HG03097 (cell line): ENCODE measurements at regions not wholly inside any gene's neighbourhood (a gene's known extent, or its start where the extent isn't known, plus 50 kb on each side); places are given as distances from the start of the nearest gene placed in this dataset.

ENCODE experiments used
- ATAC-seq: cut with Tn5 transposase; IDR thresholded peaks from one replicate; pipeline ENCODE4 v1.9.1; 2021; ENCODE audit not compliant: unreplicated experiment, low FRiP score

DNA sequence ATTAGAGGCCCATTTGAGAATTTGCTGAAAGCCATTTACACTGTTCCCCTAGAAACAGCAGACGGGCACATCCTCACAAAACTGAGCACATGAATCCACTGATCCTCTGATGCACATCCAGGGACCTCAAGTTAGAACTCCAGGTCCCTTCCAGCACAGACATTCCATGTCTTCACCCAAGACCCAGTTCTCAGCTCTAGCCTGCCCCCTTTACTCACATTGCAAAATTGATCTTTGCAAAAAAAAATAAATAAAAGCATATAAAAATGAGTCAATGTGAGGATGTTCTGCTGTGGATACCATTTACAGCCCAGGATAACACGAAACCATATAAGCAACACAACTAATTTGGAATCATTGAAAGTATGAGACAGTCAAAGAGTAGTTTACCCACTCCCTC lies 458.2 kb upstream of the JARID2 start:
- no peak for ATAC-seq

DNA sequence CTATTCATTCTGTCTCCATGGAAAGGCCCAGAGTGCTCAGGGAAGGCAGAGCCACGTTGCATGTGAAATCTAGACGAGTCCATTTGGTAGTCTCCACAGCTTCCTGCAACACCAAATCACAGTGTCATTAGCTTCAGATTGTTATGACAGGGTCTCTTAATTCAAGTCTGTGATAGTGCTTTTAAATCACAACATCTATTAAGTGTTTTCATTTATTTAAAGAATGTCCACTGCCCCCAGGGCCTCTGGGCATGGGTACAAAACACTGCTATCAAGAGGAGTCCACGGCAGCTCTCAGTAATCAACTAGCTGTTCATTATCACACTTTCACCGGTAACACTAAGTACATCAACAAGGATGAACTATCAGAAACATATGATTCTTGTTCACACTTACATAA lies 455.9 kb upstream of the JARID2 start:
- ATAC-seq = no peak

DNA sequence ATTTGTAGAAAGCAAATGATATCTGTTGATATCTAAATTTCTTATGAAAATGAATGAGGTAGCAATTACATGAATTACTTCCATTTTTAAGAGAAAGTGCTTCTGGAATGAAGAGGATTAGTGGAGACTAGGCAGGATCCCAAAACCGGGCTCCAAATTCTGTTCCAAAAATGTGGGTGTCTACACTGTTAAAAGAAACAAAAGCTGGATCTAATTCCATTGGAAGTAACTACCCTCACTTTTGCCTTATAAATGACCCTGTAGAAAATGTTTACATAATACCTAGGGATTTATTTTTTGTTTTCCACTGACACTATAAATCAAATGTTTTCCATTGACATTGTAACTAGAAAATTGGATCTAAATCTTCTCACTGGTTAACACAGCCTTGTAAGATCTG lies 454.9 kb upstream of the JARID2 start:
- no peak for ATAC-seq

DNA sequence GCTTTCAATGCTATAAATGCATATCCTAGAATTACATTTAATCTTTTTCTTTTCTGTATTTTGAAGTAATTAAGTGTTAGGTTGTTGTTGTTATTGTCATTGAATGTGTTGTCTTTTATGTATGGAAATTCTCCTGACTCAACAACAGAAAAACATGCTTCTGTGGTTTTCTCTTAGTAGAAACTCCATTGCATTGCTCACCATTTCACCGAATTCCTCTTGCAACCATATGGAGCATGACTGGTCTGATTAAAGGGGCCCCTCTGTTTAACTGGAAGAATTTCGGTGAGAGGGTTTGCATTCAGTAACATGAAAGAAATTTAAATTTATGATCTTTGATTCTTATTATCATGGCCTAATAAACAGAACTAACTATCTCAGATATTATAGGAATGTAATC lies 454.3 kb upstream of the JARID2 start:
- no peak for ATAC-seq

DNA sequence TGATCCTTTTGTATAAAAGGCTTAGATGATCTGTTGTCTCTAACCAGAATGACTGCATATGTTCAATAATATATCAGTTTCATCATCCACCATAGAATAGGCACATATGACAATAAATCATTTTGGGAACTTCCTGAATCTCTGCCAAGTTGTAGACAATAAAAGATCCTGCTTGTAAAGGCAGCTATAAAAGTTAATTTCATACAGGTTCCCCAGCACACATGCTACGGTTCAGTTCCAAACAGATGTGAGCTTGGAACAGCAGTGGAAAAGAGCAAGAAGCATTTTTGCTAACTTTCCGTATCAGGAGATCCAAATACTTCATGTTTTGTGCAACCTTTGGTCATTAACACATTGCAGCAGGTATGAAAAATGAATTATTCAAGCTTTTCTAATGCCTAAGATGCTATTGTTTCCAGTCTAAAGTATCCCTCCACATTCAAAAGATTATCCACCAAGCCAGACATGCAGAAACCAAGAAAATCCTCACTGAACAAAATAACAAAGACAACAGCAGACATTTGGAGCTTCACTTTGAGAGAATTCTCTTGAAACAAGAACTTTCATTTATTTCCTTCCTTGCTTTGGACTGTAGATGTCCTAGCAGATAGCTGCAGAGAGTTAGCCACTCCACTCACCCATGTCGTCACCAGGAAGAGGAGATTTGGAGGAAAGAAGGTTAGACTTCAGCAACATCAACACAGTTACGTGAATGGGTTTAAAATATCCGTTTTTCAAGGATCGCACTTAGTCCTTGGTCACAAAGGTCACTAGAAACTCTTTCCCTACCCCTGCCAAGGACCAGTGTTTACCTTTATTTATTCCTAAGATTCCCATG lies 453.5 kb upstream of the JARID2 start:
- no peak for ATAC-seq

DNA sequence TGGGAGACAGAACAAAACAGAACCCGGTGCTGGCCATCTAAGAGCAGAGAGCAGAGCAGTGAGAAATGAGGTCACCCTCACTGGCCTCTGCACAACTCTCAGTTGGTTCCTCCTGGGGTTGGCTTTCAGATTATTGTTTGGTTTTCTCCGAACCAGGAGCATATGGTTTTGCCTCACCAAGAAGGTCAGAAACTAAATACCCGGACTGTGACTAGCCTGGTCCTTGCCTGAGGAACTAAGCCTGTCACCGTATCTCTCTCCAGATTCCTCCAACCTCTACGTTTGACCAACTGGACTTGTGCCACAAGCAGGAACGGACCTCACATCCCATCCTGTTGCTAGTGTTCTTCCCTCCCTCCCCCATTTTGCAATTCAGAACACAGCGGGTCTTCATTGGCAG lies 450.4 kb upstream of the JARID2 start:
- ATAC-seq = no peak

DNA sequence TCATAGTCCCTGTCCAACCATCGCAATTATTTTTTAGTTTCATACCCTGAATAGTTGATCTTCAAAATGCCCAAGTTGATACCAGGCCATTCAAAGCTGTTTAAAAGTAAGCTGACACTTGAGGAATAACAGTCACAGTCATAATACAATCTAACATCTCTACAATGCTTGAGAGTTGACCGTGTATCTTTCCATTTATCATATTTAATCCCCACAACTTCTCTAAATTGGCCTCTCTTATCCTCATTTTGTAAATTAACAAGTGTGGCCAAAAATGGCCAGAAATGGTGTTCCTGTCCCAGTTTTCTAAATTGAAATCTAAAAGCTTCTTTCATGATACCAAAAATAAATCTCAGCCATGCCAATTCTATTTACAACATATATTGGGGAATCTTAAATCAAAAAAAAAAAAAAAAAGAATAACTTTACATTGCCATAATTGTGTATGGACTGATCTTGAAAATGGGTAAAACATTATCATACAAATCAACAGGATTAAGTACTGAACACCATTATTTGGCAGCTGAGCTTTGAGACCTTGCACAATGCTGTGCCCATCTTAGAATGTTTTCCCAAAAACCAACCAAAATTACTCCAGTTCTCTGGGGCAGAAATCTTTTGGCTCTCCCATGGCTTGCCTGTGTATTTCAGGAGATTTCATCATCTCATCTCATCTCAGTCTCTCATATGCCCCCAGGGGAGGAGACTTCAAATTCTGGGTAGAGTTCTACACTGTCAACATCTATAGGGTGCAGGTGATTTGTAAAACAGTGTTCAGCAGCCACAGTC lies 448.7 kb upstream of the JARID2 start:
- ATAC-seq = no peak

DNA sequence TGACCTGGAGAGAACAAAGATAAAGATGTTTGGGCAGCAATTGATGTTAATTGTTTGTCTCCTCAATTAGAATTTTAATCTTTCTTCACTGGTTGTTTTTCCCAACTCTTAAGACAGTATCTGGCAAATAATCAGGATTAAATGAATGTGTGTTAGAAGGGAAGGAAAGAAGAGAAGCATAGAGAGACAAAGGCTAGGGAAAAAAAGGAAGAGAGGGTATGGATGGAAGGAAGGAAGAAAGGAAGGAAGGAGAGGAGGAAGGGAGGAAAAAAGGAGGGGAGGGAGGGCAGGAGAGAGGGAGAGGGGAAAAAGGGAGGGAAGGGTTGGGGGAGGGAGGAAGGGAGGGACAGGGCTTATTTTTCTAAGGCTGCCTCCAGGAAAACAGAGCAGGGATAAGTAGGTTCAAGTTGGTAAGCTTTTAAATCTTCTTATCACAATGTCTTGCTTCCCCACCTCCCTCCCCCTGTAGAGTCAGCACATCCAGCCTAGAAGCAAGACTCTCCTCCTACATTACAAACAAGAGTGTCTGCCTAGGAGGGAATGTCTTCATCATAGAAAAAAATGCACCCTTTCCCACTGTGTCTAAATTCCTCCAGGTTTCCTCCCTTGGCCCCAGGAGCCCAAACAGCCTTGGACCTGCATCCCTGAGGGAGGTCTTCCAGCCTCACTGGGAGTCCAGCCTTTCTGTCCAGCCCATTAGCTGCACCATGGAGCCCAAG lies 447.8 kb upstream of the JARID2 start:
- no peak for ATAC-seq

DNA sequence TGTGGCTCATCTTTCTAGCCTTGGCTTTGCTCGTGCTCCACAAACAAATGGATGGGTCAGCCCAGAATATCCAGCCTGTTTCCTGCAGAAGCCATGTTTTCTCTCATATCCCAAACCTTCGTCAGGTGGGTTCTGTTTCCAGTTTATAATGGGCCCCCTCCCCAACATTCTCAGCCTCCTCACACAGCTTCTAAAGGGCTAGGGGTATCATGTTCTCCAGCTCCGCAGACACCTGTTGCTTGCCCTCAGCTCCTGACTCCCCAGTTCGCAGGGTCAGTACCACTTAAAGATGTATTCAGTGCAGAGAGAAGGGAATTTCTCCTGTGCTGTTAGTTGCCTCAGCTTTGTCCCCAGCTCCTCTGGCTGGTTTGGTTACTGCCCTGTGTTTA lies 447.3 kb upstream of the JARID2 start:
- no peak for ATAC-seq

DNA sequence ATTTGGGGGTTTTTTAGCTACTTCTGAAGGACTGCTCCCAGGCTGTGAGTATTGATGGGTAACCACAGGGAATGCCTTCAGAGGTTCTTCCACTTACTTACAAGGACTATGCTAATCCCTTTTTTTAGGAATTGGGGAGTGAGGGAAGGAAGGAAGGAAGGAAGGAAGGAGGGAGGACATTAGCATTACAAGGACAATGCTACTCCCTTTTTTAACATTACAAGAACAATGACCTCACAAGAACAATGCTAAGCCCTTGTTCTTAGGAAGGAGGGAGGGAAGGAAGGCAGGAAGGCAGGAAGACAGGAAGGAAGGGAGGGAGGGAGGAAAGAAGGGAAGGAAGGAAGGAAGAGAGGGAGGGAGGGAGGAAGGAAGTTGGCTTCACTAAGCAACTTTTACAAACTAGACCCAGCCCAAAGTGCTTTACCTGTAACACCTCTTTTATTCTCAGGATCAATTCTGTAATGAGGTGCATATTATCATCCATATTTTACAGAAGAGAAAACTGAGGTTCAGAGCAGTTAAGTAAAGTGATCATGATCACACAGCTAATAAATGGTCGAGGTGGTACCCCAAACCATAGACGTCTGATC lies 446.8 kb upstream of the JARID2 start:
- ATAC-seq = no peak

DNA sequence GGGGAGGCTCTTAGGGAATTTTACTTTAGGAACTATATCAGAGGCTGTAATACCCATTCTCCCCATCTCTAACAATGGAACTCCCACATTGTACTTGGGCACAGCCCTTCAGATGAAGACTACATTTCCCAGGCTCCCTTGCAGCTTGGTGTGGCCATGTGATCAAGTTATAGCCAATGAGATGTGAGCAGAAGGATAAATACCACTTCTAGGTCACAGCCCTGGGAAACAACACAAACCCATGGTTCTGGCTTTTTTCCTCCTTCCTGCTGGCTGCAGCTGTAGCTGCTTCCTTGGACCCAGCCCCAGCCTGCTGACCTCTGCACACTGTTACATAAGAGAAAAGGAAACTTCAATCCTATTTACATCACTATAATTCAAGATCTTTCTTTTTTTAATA lies 445.9 kb upstream of the JARID2 start:
- ATAC-seq = no peak

DNA sequence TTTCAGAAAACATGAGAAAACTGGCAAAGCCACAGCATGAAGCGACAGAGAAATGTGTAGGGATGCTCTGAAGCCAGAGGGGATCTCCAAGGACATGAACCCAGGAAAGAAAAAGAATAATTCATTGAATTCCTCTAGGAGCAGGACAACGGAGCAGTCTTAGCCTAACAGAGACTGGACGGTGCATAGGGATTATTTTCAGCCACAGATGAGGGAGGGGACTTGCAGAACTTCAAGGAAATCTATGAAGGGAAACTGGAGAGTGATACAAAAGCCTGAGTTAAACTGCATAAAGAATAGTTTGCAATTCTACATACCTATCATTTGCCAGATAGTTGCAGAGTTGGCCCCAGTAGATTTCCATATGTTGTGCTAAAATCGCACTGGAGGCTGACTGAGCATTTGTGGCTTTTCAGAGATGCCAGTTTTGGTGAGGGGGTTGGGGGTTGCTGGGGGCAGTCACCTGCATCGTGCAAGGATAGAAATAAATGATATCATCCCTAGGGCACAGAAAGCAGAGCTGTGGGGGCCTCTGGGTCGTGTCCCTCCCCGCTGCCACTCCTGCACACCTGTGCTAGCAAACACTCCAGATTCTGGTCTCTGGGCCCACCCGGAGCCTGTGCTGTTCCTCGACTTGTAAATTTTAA lies 443.2 kb upstream of the JARID2 start:
- ATAC-seq = no peak

DNA sequence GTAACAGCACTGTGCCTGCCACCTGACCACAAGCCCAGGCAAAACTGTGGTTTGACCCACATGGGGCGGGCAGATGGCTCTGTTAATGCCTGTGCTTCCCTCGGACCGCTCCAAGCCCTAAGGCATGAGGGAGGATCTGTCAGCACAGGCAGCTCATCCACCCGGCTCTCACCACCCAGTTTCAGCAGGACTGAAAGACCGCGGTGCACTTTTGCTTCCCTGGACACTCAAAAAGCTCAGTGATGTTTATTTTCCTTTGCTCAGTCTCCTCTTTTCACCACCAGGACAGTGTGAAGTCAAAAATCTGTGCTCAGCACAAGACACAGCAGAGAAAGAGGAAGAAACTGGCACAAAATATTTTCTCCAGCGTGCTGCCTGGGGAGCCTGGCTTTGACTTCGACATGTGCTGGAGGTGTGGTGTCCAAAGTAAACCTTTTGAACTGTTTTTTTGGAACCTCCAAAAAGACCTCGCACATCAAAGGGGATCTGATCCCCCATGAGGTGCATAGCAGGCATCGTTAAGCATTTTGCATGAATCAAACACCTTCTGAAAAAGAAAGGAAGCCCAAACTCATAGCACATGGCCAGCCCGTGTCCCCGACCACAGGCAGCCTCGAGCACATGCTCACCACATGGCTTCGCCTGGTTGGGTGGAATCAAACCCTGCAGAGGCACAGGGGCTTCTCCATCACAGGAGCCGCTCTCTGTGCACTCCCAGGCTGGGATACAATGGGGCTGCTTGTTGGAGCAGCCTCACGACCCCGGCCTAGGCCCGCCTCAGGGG lies 441.7 kb upstream of the JARID2 start:
- ATAC-seq = no peak

DNA sequence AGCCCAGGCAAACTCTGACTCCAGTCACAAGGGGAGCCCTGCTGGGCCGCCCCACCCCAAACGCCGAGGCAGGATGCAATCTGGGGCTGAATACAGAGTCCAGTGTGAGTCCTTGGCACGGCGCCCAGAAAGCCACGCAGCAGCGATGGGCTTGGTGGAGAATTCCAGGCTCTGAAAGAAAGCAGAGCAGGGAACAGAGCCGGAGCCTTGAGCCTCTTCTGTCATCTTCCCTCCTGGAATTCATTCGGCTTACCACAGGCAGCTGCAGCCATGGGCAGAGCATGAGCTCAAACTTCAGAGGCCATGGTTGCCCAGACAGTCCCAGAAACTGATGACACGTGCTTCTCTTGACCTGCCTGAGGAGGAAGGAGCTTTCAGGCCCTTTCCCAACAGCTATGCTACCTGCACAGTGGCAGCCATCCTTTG lies 441.1 kb upstream of the JARID2 start:
- no peak for ATAC-seq

DNA sequence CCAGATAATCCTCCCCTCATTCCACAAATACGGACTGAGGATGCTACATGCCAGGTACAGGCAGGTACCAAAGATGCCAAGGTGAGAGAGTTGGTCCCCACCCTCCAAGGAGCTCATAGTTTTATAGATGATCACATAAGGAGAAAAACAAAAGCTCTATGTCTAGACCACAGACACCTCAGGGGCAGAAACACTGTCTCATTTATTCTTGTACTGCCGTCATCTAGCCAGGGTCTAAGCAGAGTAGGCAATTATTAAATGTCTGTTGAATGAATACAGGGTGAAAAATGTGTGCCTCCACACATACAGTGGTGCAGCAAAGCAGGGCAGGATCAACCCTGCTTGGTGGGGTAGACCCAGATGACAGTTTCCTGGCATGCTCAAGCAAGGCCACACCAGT lies 439.8 kb upstream of the JARID2 start:
- no peak for ATAC-seq

DNA sequence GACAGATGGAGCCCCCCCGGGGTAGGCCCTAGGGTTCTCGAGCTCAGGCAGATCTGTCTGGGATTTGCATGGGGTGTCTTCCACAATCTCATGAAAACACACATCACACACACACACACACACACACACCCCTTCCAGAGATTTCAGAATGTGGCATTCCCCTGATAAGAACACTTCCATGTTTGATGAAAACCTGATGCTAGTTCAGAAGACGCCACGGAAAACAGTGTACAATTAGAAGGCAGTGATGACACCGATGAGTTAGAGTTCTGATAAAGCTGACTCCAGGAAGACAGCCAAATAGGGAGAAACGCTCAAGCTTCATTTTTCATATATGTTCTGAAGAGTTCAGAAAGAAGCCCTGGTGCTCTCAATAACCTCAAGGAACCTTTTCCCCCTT lies 438.7 kb upstream of the JARID2 start:
- ATAC-seq = no peak

DNA sequence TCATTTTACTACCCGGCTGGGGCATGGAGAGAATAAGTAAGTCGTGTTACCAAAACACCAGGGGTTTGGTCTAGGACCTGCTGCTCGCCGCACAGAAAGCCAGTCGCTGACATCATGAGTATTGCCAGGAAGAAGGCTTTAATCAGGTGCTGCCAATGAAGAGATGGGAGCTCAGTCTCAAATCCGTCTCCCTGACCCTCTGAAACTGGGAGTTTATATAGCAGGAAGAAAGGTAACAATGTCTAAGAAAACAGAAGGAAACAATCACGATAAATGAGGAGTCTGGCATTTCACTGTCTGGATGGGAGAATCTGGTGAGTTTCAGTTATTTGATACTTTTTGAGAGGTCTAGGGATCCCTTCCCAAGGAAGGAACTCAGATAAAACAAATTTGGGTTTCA lies 437.9 kb upstream of the JARID2 start:
- ATAC-seq = no peak

DNA sequence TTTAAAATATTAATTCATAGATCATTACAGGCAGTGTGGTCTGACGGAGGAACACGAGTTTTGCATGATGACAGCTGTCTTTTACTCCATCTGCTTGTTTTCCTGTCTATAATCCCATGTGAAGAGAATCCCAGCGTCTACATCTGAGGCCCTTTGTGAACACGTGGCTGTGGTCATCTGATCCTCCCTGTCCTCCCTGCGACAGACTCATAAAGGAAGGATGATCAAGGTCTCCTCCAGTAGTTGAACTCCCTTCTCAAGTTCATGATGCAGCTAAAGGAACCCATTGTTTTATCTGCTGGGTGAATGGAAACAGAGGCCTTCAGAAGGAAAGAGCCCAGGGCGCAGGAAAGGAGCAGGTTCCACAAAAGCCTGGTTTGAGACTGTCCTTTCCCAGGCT lies 435.8 kb upstream of the JARID2 start:
- no peak for ATAC-seq

DNA sequence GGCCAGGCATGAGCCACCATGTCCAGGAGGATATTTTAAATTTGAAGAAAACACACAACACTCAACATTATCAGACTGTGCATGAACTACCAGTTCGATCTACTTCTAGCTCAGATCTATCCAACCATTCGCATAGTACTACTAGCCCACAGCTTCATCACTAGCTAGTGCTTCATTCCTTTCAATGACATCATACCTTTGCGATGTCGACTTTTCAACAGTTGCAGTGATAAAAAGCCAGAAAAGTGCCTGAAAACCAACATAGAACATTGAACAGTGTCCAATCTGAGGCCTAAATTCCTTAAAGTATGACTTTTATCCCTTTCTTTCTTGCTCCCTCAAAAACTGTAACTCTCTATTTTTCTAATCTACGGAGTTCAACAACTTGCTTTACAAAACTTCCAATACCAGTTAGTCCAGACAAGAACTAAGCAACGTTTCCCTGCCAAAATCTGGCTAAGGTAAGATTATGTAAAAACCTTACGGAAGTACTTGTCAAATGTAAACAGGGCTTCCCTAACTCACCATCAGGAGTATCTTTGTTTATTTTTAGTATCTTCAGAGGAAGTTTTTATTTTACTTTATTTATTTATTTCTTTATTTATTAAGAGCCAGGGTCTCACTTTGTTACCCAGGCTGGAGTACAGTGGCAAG lies 434.0 kb upstream of the JARID2 start:
- ATAC-seq = no peak
